ENCODE measurements at regions not wholly inside any gene's neighbourhood (a gene's known extent, or its start where the extent isn't known, plus 50 kb on each side); places are given as distances from the start of the nearest gene placed in this dataset.
"Not testable (repeated sequence)": the region's sequence is repeated elsewhere in the genome, so short reads cannot be mapped to it uniquely, and the experiment has no call there.

- no peak for TF ChIP-seq CTCF (conservative IDR thresholded peaks at IDR 0.05; ENCODE audit: control insufficient read depth, insufficient read depth, low read depth, low read length)
- DNase-seq (ENCODE audit: low read depth), result no peak
- H3K4me3 ChIP-seq (ENCODE audit: control insufficient read depth, low read depth, low read length), result no peak overlapping the region
Observed at GRCh38 chr7:96800122-96800521, 90.5 kb upstream of the SEM1 start.

DNA sequence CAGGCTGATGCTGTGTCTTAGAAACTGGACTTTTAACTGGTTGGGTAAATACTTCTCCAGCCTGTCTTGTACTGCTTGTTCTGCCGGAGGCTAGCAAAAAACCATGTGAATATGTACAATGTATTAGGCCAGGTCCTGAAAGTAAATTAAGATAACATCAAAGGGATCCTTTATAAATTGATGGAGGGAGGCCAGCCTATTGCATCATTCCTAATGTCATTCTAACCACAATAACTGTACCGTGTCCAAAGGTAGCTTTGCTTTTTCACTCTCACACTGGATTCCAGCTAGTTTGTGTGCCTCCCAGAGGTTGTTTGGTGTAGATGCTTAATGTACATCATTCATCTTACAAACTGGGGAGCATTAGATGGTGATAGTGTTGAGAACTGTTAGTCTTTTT is 91.2 kb upstream of the SEM1 start:
- H3K4me3 ChIP-seq (ENCODE audit: control insufficient read depth, low read depth, low read length), result no peak overlapping the region
- no peak for DNase-seq (ENCODE audit: low read depth)
- no peak for TF ChIP-seq CTCF (conservative IDR thresholded peaks at IDR 0.05; ENCODE audit: control insufficient read depth, insufficient read depth, low read depth, low read length)

- DNase-seq (ENCODE audit: low read depth), result no peak
- no peak for TF ChIP-seq CTCF (conservative IDR thresholded peaks at IDR 0.05; ENCODE audit: control insufficient read depth, insufficient read depth, low read depth, low read length)
- no peak overlapping the region for H3K4me3 ChIP-seq (ENCODE audit: control insufficient read depth, low read depth, low read length)
Observed at GRCh38 chr7:96819111-96819700, 109.6 kb upstream of the SEM1 start.

DNA sequence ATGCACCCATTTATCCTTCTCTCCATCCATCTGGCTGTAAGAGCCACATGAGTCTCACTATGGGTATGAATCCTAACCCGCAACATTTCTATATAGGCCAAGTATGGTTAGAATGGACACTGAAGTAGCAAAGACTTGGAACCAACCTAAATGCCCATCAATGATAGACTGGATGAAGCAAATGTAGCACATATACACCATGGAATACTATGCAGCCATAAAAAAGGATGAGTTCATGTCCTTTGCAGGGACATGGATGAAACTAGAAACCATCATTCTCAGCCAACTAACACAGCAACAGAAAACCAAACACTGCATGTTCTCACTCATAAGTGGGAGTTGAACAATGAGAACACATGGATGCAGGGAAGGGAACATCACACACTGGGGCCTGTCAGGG is 111.5 kb upstream of the SEM1 start:
- DNase-seq (ENCODE audit: low read depth); H3K4me3 ChIP-seq (ENCODE audit: control insufficient read depth, low read depth, low read length): not testable (repeated sequence)

DNA sequence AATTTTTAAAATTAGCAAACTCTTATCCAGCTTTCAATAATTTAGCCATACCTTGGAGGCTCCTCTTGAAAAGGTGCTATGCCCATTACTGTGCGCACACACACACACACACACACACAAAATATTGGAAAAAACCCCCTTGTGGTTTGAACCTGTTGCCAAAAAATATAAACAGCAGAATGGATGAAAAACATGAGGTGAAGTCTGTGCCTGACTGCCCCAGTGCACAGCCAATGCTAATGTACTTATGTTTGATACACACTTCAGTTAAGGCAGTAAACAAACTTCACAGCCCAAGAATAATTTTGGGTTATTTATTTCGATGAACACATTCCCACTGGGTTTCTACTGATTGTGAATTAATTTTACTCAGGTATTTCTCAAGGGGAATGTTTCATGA is 113.2 kb upstream of the SEM1 start:
- no peak overlapping the region for H3K4me3 ChIP-seq (ENCODE audit: control insufficient read depth, low read depth, low read length)
- DNase-seq (ENCODE audit: low read depth), result no peak
- no peak for TF ChIP-seq CTCF (conservative IDR thresholded peaks at IDR 0.05; ENCODE audit: control insufficient read depth, insufficient read depth, low read depth, low read length)

GRCh38 chr7:96823274-96823673 is 113.6 kb upstream of the SEM1 start:
- peak; percentile 79 for DNase-seq (ENCODE audit: low read depth)
- TF ChIP-seq CTCF (conservative IDR thresholded peaks at IDR 0.05; ENCODE audit: control insufficient read depth, insufficient read depth, low read depth, low read length), result no peak
- H3K4me3 ChIP-seq (ENCODE audit: control insufficient read depth, low read depth, low read length), result no peak overlapping the region

DNA sequence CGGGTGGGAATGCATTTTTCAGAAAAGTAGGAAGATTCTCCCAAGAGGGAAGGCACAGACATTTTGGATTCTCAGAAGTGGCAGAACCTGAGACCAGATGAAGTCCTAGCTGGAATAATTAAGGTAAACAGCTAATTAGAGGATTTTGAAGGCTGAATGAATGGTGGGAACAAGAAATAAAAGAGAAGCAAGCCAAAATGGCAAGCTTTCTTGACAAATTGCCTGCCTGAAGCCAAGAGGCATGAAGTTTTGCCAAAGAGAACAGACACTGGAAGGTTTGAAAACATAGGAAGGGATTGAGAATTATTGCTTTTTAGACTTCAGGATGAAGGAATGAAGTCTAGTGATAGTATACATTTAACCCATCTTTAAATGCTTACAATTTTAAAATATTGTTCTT is 115.0 kb upstream of the SEM1 start:
- no peak for TF ChIP-seq CTCF (conservative IDR thresholded peaks at IDR 0.05; ENCODE audit: control insufficient read depth, insufficient read depth, low read depth, low read length)
- H3K4me3 ChIP-seq (ENCODE audit: control insufficient read depth, low read depth, low read length), result no peak overlapping the region
- DNase-seq (ENCODE audit: low read depth), result no peak
